ENCODE measurements at regions not wholly inside any gene's neighbourhood (a gene's known extent, or its start where the extent isn't known, plus 50 kb on each side); places are given as distances from the start of the nearest gene placed in this dataset.
A peak's percentile ranks its signal among the peaks of the same experiment; 100 is the strongest.
"Not testable (repeated sequence)": the region's sequence is repeated elsewhere in the genome, so short reads cannot be mapped to it uniquely, and the experiment has no call there.

GRCh38 chr5:174982485-174982884, 258.1 kb downstream of the MSX2 start:
- Histone ChIP-seq H3K4me3 (no peak overlapping the region), H3K4me1 (replicated peaks in 1 of 2) (no peaks in the 10 kb centered on the region), H3K27ac (no peak overlapping the region)
- WGBS, 10 experiments = 0 to 86% (median 30%) methylated on average over 1 to 2 of the region's 2 CpGs; no CpG with 5 or more reads in 3 of the 10 experiments
- in situ Hi-C loops (cut with MboI; ENCODE audit: low pct_unique_long_range_greater_than_20kb in 2 of 9, low sequenced_read_pairs in 9 of 9, unreplicated experiment in 9 of 9) = no loop called here
- peak in 2 of 8 experiments; percentile 62 to 66 for ATAC-seq (replicated peaks in 6 of 8)

GRCh38 chr5:174981416-174981815, 257.0 kb downstream of the MSX2 start:
- no peaks in the 10 kb centered on the region for H3K4me1 ChIP-seq (replicated peaks in 1 of 2)
- peak in 1 of 8 experiments; percentile 31 for ATAC-seq (replicated peaks in 6 of 8)
- no peak overlapping the region for H3K4me3 ChIP-seq
- H3K27ac ChIP-seq = no peak overlapping the region
- in situ Hi-C loops (cut with MboI; ENCODE audit: low pct_unique_long_range_greater_than_20kb in 2 of 9, low sequenced_read_pairs in 9 of 9, unreplicated experiment in 9 of 9) = no loop called here
- WGBS, 10 experiments = 0 to 77% (median 49%) methylated on average over 1 to 6 of the region's 6 CpGs

- Histone ChIP-seq H3K4me3 (no peak overlapping the region), H3K4me1 (replicated peaks in 1 of 2) (no peaks in the 10 kb centered on the region), H3K27ac (no peak overlapping the region)
- 0 to 60% (median 30%) methylated on average over 1 to 2 of the region's 2 CpGs; no CpG with 5 or more reads in 5 of the 10 experiments for WGBS, 10 experiments
- in situ Hi-C loops (cut with MboI; ENCODE audit: low pct_unique_long_range_greater_than_20kb in 2 of 9, low sequenced_read_pairs in 9 of 9, unreplicated experiment in 9 of 9) = no loop called here
- peak in 2 of 8 experiments; percentile 32 to 65 for ATAC-seq (replicated peaks in 6 of 8)
These were observed 256.6 kb downstream of the MSX2 start for GRCh38 chr5:174980952-174981351.

DNA sequence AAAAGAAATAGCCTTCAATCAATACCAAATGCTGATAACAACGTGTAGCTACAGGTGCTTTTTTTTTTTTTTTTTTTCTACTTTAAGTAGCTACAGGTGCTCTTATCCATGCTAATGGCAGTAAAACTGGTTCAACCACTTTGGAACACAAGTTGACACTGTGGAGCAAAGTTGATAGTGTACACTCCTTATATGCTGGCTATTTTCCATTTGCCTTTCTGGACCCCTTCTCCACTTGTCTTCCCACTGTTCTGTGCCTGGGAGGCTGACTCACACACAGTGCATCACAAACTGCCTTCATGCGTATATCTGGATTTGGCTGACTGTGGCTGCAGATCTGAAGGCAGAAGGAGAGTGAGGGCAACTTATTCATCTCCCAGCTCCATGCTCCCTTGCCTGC, 247.9 kb downstream of the MSX2 start:
- WGBS, 10 experiments = 0 to 100% (median 24%) methylated on average over 1 to 2 of the region's 2 CpGs
- no peak for ATAC-seq (replicated peaks in 6 of 8)

GRCh38 chr5:174971210-174971609, 246.8 kb downstream of the MSX2 start:
- in situ Hi-C loops (cut with MboI; ENCODE audit: low pct_unique_long_range_greater_than_20kb in 2 of 9, low sequenced_read_pairs in 9 of 9, unreplicated experiment in 9 of 9) = loop anchor here in 2 of 9 experiments (25.0 kb wide), 1 partner anchor 466 kb away; the partner anchor contains the start of gene DRD1 (in 2 of the 2)
- Histone ChIP-seq H3K27ac (no peak overlapping the region), H3K4me3 (no peak overlapping the region), H3K4me1 (replicated peaks in 1 of 2) (no peaks in the 10 kb centered on the region)
- no peak for ATAC-seq (replicated peaks in 6 of 8)

More for the DNA sequence above, 247.9 kb downstream of the MSX2 start:
- in situ Hi-C loops (cut with MboI; ENCODE audit: low pct_unique_long_range_greater_than_20kb in 2 of 9, low sequenced_read_pairs in 9 of 9, unreplicated experiment in 9 of 9) = loop anchor here in 2 of 9 experiments (25.0 kb wide), 1 partner anchor 465 kb away; the partner anchor contains the start of gene DRD1 (in 2 of the 2)
- Histone ChIP-seq H3K4me3 (no peak overlapping the region), H3K4me1 (replicated peaks in 1 of 2) (no peaks in the 10 kb centered on the region), H3K27ac (no peak overlapping the region)

GRCh38 chr5:174970502-174970901, 246.1 kb downstream of the MSX2 start:
- no peak for ATAC-seq (replicated peaks in 6 of 8)
- 0 to 100% (median 89%) methylated on average over 2 to 4 of the region's 4 CpGs; no CpG with 5 or more reads in 6 of the 10 experiments for WGBS, 10 experiments
- Histone ChIP-seq H3K27ac (no peak overlapping the region), H3K4me1 (replicated peaks in 1 of 2) (no peaks in the 10 kb centered on the region), H3K4me3 (no peak overlapping the region)
- in situ Hi-C loops (cut with MboI; ENCODE audit: low pct_unique_long_range_greater_than_20kb in 2 of 9, low sequenced_read_pairs in 9 of 9, unreplicated experiment in 9 of 9) = loop anchor here in 2 of 9 experiments (25.0 kb wide), 1 partner anchor 467 kb away; the partner anchor contains the start of gene DRD1 (in 2 of the 2)

DNA sequence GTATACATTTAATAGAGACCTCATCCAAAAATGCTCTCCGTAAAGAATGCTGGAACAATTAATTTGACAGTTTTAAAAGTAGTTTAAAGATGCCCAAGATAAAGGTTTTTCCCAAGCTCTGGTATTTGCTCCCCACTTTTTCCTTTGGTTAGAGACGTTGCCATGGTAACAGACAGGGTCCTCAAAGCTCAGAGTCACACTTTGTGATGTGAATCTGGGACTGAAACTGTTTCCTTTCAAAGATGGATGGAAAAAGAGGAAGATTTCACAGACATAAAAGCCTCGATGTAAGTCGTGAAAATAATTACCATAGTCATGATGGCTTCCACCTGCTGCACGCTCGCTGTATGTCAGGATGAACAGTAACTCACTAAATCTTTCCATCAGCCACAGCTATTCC, 229.5 kb downstream of the MSX2 start:
- no peak overlapping the region for H3K27ac ChIP-seq
- in situ Hi-C loops (cut with MboI; ENCODE audit: low pct_unique_long_range_greater_than_20kb in 2 of 9, low sequenced_read_pairs in 9 of 9, unreplicated experiment in 9 of 9) = loop anchor here in 8 of 9 experiments (5.0 to 25.0 kb wide), 3 partner anchors 483 to 493 kb away; partner anchors contain the start of gene DRD1 (in 7 of the 8)
- no peak overlapping the region for H3K4me3 ChIP-seq
- H3K4me1 ChIP-seq (replicated peaks in 1 of 2) = no peaks in the 10 kb centered on the region
- ATAC-seq (replicated peaks in 6 of 8) = no peak
- WGBS, 10 experiments = 0 to 69% (median 45%) methylated on average over 2 to 6 of the region's 6 CpGs; no CpG with 5 or more reads in 1 of the 10 experiments

GRCh38 chr5:174951151-174951780, 226.9 kb downstream of the MSX2 start:
- Histone ChIP-seq H3K4me3 (no peak overlapping the region), H3K4me1 (replicated peaks in 1 of 2) (no peaks in the 10 kb centered on the region), H3K27ac (no peak overlapping the region)
- WGBS, 10 experiments = 0 to 50% (median 25%) methylated on average over 1 to 5 of the region's 5 CpGs; no CpG with 5 or more reads in 2 of the 10 experiments
- peak; percentile 77 to 100 (median 97) for ATAC-seq (replicated peaks in 6 of 8)
- in situ Hi-C loops (cut with MboI; ENCODE audit: low pct_unique_long_range_greater_than_20kb in 2 of 9, low sequenced_read_pairs in 9 of 9, unreplicated experiment in 9 of 9) = loop anchor here in 8 of 9 experiments (5.0 to 25.0 kb wide), 3 partner anchors 486 to 496 kb away; partner anchors contain the start of gene DRD1 (in 7 of the 8)

GRCh38 chr5:174947548-174947947, 223.2 kb downstream of the MSX2 start:
- no peaks in the 10 kb centered on the region for H3K4me1 ChIP-seq (replicated peaks in 1 of 2)
- 0 to 70% (median 43%) methylated on average over 1 of the region's 1 CpG; no CpG with 5 or more reads in 7 of the 10 experiments for WGBS, 10 experiments
- no peak overlapping the region for H3K27ac ChIP-seq
- in situ Hi-C loops (cut with MboI; ENCODE audit: low pct_unique_long_range_greater_than_20kb in 2 of 9, low sequenced_read_pairs in 9 of 9, unreplicated experiment in 9 of 9) = loop anchor here in 4 of 9 experiments (10.0 to 25.0 kb wide), 3 partner anchors 497 to 535 kb away; partner anchors contain the start of gene DRD1 (in 1 of the 4)
- H3K4me3 ChIP-seq = no peak overlapping the region
- ATAC-seq (replicated peaks in 6 of 8) = no peak

DNA sequence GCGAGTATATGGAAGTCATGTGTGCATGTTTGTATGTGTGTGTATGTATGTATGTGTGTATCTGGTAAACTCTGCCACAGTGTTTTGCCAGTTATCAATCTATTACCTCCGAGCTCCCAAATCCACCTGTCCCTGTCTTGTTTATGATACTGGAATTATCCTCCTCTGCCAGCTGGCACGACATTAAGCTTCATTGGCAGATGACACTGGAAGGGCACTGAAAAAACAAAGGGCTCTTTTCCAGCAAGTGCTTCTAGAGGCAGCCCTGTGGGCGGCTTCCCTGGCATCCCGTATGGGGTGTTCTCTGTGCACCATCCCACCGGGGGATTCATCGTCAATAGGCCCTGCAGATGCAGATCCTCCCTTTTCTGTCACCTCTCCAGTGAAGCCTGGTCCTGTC, 221.5 kb downstream of the MSX2 start:
- in situ Hi-C loops (cut with MboI; ENCODE audit: low pct_unique_long_range_greater_than_20kb in 2 of 9, low sequenced_read_pairs in 9 of 9, unreplicated experiment in 9 of 9) = loop anchor here in 4 of 9 experiments (10.0 to 25.0 kb wide), 3 partner anchors 499 to 534 kb away; partner anchors contain the start of gene DRD1 (in 1 of the 4)
- no peak for ATAC-seq (replicated peaks in 6 of 8)
- 0 to 100% (median 80%) methylated on average over 1 to 5 of the region's 7 CpGs; no CpG with 5 or more reads in 2 of the 10 experiments for WGBS, 10 experiments
- Histone ChIP-seq H3K4me3 (no peak overlapping the region), H3K27ac (no peak overlapping the region), H3K4me1 (replicated peaks in 1 of 2) (no peaks in the 10 kb centered on the region)

- ATAC-seq (replicated peaks in 6 of 8) = no peak
- in situ Hi-C loops (cut with MboI; ENCODE audit: low pct_unique_long_range_greater_than_20kb in 2 of 9, low sequenced_read_pairs in 9 of 9, unreplicated experiment in 9 of 9) = loop anchor here in 4 of 9 experiments (10.0 to 25.0 kb wide), 3 partner anchors 501 to 531 kb away; partner anchors contain the start of gene DRD1 (in 1 of the 4)
- Histone ChIP-seq H3K4me3 (no peak overlapping the region), H3K4me1 (replicated peaks in 1 of 2) (no peaks in the 10 kb centered on the region), H3K27ac (no peak overlapping the region)
- 0 to 74% (median 40%) methylated on average over 1 to 3 of the region's 3 CpGs; no CpG with 5 or more reads in 3 of the 10 experiments for WGBS, 10 experiments
These were observed 219.4 kb downstream of the MSX2 start for GRCh38 chr5:174943785-174944184.

DNA sequence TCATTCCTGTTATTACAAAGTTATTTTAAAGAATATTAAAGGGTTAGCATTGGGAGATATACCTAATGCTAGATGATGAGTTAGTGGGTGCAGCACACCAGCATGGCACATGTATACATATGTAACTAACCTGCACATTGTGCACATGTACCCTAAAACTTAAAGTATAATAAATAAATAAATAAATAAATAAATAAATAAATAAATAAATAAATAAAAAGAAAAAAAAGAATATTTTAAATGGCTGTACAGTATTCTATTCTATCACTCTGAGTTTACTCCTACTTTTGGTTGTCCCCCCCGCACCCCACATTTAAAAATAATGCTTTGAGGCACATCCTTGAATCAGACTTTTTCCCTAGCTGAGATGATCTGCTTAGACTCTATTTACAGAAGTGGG, 218.6 kb downstream of the MSX2 start:
- not testable (repeated sequence) for ATAC-seq (replicated peaks in 6 of 8); H3K4me1 ChIP-seq (replicated peaks in 1 of 2); H3K4me3 ChIP-seq; H3K27ac ChIP-seq
- 67 to 100% (median 80%) methylated on average over 1 of the region's 1 CpG; no CpG with 5 or more reads in 5 of the 10 experiments for WGBS, 10 experiments
- in situ Hi-C loops (cut with MboI; ENCODE audit: low pct_unique_long_range_greater_than_20kb in 2 of 9, low sequenced_read_pairs in 9 of 9, unreplicated experiment in 9 of 9) = loop anchor here in 4 of 9 experiments (10.0 to 25.0 kb wide), 3 partner anchors 502 to 531 kb away; partner anchors contain the start of gene DRD1 (in 1 of the 4)

All from motor neuron (in vitro differentiated cells).